HepG2 (cell line): ENCODE measurements at regions not wholly inside any gene's neighbourhood (a gene's known extent, or its start where the extent isn't known, plus 50 kb on each side); places are given as distances from the start of the nearest gene placed in this dataset.
A peak's percentile ranks its signal among the peaks of the same experiment; 100 is the strongest.

Experiments
- ATAC-seq: fragments of 200-7000 bp; cut with Tn5 transposase; 3 replicates; pipeline ENCODE4 v1.9.1; 2020; ENCODE audit warnings: mild to moderate bottlenecking, moderate library complexity
- BruUV-seq: library from RNA; stranded (reverse); fragments of 400-500 nt; replicated peaks from 2 replicates; lab custom pipeline; 2021; lab: Mats Ljungman, UMichigan
- CTCF ChIA-PET: fragments of 300-600 bp; formaldehyde crosslinking; extraction: SDS; loops from one replicate; lab custom pipeline; 2021; ENCODE audit warnings: low total read pairs, inconsistent platforms, low intra/inter-chr PET ratio; lab: Yijun Ruan, JAX
- POLR2A ChIA-PET: fragments of 350-600 bp; sonication (Branson Sonifier 250); formaldehyde crosslinking; loops from one replicate; lab custom pipeline; 2020; ENCODE audit warnings: antibody characterized with exemption, inconsistent platforms; lab: Yijun Ruan, JAX
- DNase-seq: peaks from one replicate; pipeline ENCODE4 v3.0.0-alpha.2; 2015; ENCODE audit warnings: low spot score
- FAIRE-seq: peaks from 3 replicates; lab custom pipeline; 2011; peaks lifted over from hg19 to GRCh38; lab: Jason Lieb, UNC
- H2AFZ ChIP-seq: one replicate; pipeline ENCODE4 v1.6.1; 2011; ENCODE audit warnings: low read length, inconsistent platforms
- H3K27ac ChIP-seq: fragments of 300-600 bp; 3 replicates; pipeline ENCODE4 v1.8.0; 2011; ENCODE audit warnings: mixed run types, mild to moderate bottlenecking, mixed read lengths, low read length, inconsistent platforms; ENCODE audit not compliant: insufficient read depth; ENCODE audit errors: extremely low read length
- H3K27me3 ChIP-seq, 2 experiments: fragments of 200-600 bp in 1 of 2; 2 replicates in 1 of 2; 3 replicates in 1 of 2; pipeline versions ENCODE4 v1.6.0 to v1.8.0; 2011; ENCODE audit warnings: low read length in 2 of 2, mild to moderate bottlenecking in 2 of 2, moderate library complexity in 2 of 2, inconsistent platforms in 1 of 2; ENCODE audit not compliant: insufficient read depth in 2 of 2, control insufficient read depth in 1 of 2
- H3K36me3 ChIP-seq, 2 experiments: fragments of 200-600 bp in 1 of 2; replicated peaks in 1 of 2; 2 replicates in 1 of 2; 3 replicates in 1 of 2; pipeline versions ENCODE4 v1.5.1 to v1.8.0; 2011; ENCODE audit warnings: low read length in 2 of 2, inconsistent platforms in 1 of 2; ENCODE audit not compliant: insufficient read depth in 2 of 2, control insufficient read depth in 1 of 2
- H3K4me1 ChIP-seq: 2 replicates; pipeline ENCODE4 v1.5.1; 2012; ENCODE audit warnings: low read length, inconsistent platforms; ENCODE audit not compliant: insufficient read depth
- H3K4me2 ChIP-seq: 2 replicates; pipeline ENCODE4 v1.6.0; 2011; ENCODE audit warnings: low read depth, low read length, inconsistent platforms
- H3K4me3 ChIP-seq, 3 experiments: fragments of 200-600 bp in 1 of 3; sonication (generic), shearing (Covaris generic) in 1 of 3; replicated peaks in 1 of 3; 2 replicates each; pipeline ENCODE4 v1.5.1; 2011 to 2016; ENCODE audit warnings: low read length in 3 of 3, inconsistent platforms in 2 of 3, low read depth in 2 of 3, mild to moderate bottlenecking in 2 of 3, control low read depth in 1 of 3, mixed read lengths in 1 of 3; ENCODE audit not compliant: insufficient read depth in 1 of 3
- H3K79me2 ChIP-seq: one replicate; pipeline ENCODE4 v1.6.1; 2011; ENCODE audit warnings: low read length, inconsistent platforms; ENCODE audit not compliant: insufficient read depth
- H3K9ac ChIP-seq: 2 replicates; pipeline ENCODE4 v1.6.0; 2011; ENCODE audit warnings: mild to moderate bottlenecking, low read depth, low read length, inconsistent platforms; ENCODE audit not compliant: insufficient read depth
- H3K9me3 ChIP-seq: 2 replicates; pipeline ENCODE4 v1.5.1; 2012; ENCODE audit warnings: mild to moderate bottlenecking, low read length
- H4K20me1 ChIP-seq: 2 replicates; pipeline ENCODE4 v1.6.0; 2011; ENCODE audit warnings: inconsistent platforms, mild to moderate bottlenecking, low read length, moderate library complexity; ENCODE audit not compliant: insufficient read depth
- HNRNPK ChIP-seq: fragments of 200-400 bp; formaldehyde crosslinking; IDR thresholded peaks from 2 replicates; pipeline ENCODE4 v1.6.1; 2018; ENCODE audit warnings: low read length, low read depth, moderate library complexity, mild to moderate bottlenecking; ENCODE audit not compliant: poor library complexity, severe bottlenecking
- RERE ChIP-seq: IDR thresholded peaks from 2 replicates; pipeline ENCODE4 v1.6.1; 2016; ENCODE audit warnings: low read depth, missing genetic modification reagents, missing compliant biosample characterization
- SATB2 ChIP-seq: sonication (generic); formaldehyde crosslinking; IDR thresholded peaks from 2 replicates; pipeline ENCODE4 v1.5.0; 2020; ENCODE audit warnings: missing genetic modification reagents
- ZNF18 ChIP-seq: sonication (generic); formaldehyde crosslinking; IDR thresholded peaks from 2 replicates; pipeline ENCODE4 v1.8.0; 2022; ENCODE audit warnings: mild to moderate bottlenecking, missing genetic modification reagents; ENCODE audit not compliant: insufficient replicate concordance
- WGBS: methylation state at CpG from one replicate; pipeline ENCODE4 v1.1.6; 2017; ENCODE audit warnings: low lambda C conversion rate; 5-methylcytosine and 5-hydroxymethylcytosine counted together
- in situ Hi-C: cut with HindIII; loops from 2 replicates; pipeline ENCODE4 v1.10.0; 2017; ENCODE audit warnings: low pct_unique_long_range_greater_than_20kb; ENCODE audit not compliant: extremely low pct_ligation_motif_present
- intact Hi-C: fragments of 100-400 bp; cut with micrococcal nuclease; formaldehyde crosslinking; loops from one replicate; pipeline ENCODE4 v1.10.0; 2022; ENCODE audit not compliant: unreplicated experiment
- TF ChIP-seq, protein P1 (sequence below): sonication (generic); formaldehyde crosslinking; IDR thresholded peaks from 2 replicates; pipeline ENCODE4 v1.4.0; 2020; ENCODE audit warnings: missing genetic modification reagents, borderline replicate concordance

DNA sequence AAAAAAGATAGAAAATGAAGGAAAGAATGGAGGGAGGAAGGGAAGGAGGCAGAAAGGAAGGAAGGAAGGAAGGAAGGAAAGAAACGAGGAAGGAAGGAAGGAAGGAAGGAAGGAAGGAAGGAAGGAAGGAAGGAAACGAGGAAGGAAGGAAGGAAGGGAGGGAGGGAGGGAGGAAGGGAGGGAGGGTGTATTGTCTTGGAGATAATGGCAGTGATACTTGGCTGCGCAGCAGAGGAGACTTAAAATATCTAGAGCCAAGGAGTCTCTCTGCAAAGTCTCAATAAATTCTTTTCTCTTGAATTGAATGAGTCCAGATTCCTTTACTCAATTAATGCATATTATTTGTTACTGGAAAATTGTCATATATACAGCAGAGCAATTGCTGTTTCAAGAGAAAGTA lies 1059.7 kb downstream of the ZPLD1 start:
- no peaks in the 10 kb centered on the region for H3K4me1 ChIP-seq
- no peaks in the 10 kb centered on the region for H3K36me3 ChIP-seq
- no TSS peak for BruUV-seq
- H3K79me2 ChIP-seq = no peaks in the 10 kb centered on the region
- no peak overlapping the region for H2AFZ ChIP-seq
- intact Hi-C loops = no loop called here
- H3K4me3 ChIP-seq = no peak overlapping the region
- DNase-seq = no peak
- no peaks in the 10 kb centered on the region for H3K9me3 ChIP-seq
- no peak for FAIRE-seq
- H4K20me1 ChIP-seq = no peaks in the 10 kb centered on the region
- WGBS = 1% methylated on average over 3 of the region's 3 CpGs
- TF ChIP-seq HNRNPK = peak; percentile 13
- no peak for TF ChIP-seq SATB2 (CRISPR knock-in tag)
- TF ChIP-seq, all 625 proteins: peak for 1
- in situ Hi-C loops = no loop called here
- Histone ChIP-seq H3K27ac (no peak overlapping the region), H3K27me3 (no peaks in the 10 kb centered on the region), H3K9ac (no peak overlapping the region), H3K4me2 (no peak overlapping the region)
- ATAC-seq = no peak
- ChIA-PET POLR2A (no interaction called here), CTCF (no interaction called here)

GRCh38 chr3:103495186-103495585 lies 1060.4 kb downstream of the ZPLD1 start:
- DNase-seq = no peak
- WGBS = 3% methylated on average over 2 of the region's 2 CpGs
- no peaks in the 10 kb centered on the region for H4K20me1 ChIP-seq
- no TSS peak for BruUV-seq
- H3K9me3 ChIP-seq = no peaks in the 10 kb centered on the region
- FAIRE-seq = no peak
- H3K27ac ChIP-seq = no peak overlapping the region
- H3K4me1 ChIP-seq = no peaks in the 10 kb centered on the region
- H3K4me3 ChIP-seq = no peak overlapping the region
- CTCF ChIA-PET = no interaction called here
- intact Hi-C loops = no loop called here
- no peak overlapping the region for H3K9ac ChIP-seq
- H3K4me2 ChIP-seq = no peak overlapping the region
- no peaks in the 10 kb centered on the region for H3K27me3 ChIP-seq
- in situ Hi-C loops = no loop called here
- no peaks in the 10 kb centered on the region for H3K36me3 ChIP-seq
- POLR2A ChIA-PET = no interaction called here
- H3K79me2 ChIP-seq = no peaks in the 10 kb centered on the region
- no peak for ATAC-seq
- no peak overlapping the region for H2AFZ ChIP-seq
- TF ChIP-seq, protein P1, sequence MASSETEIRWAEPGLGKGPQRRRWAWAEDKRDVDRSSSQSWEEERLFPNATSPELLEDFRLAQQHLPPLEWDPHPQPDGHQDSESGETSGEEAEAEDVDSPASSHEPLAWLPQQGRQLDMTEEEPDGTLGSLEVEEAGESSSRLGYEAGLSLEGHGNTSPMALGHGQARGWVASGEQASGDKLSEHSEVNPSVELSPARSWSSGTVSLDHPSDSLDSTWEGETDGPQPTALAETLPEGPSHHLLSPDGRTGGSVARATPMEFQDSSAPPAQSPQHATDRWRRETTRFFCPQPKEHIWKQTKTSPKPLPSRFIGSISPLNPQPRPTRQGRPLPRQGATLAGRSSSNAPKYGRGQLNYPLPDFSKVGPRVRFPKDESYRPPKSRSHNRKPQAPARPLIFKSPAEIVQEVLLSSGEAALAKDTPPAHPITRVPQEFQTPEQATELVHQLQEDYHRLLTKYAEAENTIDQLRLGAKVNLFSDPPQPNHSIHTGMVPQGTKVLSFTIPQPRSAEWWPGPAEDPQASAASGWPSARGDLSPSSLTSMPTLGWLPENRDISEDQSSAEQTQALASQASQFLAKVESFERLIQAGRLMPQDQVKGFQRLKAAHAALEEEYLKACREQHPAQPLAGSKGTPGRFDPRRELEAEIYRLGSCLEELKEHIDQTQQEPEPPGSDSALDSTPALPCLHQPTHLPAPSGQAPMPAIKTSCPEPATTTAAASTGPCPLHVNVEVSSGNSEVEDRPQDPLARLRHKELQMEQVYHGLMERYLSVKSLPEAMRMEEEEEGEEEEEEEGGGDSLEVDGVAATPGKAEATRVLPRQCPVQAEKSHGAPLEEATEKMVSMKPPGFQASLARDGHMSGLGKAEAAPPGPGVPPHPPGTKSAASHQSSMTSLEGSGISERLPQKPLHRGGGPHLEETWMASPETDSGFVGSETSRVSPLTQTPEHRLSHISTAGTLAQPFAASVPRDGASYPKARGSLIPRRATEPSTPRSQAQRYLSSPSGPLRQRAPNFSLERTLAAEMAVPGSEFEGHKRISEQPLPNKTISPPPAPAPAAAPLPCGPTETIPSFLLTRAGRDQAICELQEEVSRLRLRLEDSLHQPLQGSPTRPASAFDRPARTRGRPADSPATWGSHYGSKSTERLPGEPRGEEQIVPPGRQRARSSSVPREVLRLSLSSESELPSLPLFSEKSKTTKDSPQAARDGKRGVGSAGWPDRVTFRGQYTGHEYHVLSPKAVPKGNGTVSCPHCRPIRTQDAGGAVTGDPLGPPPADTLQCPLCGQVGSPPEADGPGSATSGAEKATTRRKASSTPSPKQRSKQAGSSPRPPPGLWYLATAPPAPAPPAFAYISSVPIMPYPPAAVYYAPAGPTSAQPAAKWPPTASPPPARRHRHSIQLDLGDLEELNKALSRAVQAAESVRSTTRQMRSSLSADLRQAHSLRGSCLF (CRISPR knock-in tag) = no peak
- no peak for TF ChIP-seq RERE (CRISPR knock-in tag)
- no peak for TF ChIP-seq ZNF18 (CRISPR knock-in tag)
